Glutamatergic neuron (in vitro differentiated cells): ENCODE measurements at regions not wholly inside any gene's neighbourhood (a gene's known extent, or its start where the extent isn't known, plus 50 kb on each side); places are given as distances from the start of the nearest gene placed in this dataset.

ENCODE experiments used
- DNase-seq: peaks from one replicate; pipeline ENCODE4 v3.0.0; 2022
- H3K27ac Mint-ChIP-seq: one replicate; pipeline ENCODE4 v1.8.0; 2020; ENCODE audit warnings: mild to moderate bottlenecking, mixed read lengths, inconsistent platforms; ENCODE audit not compliant: unreplicated experiment
- H3K27me3 Mint-ChIP-seq: one replicate; pipeline ENCODE4 v1.8.0; 2020; ENCODE audit warnings: mild to moderate bottlenecking, moderate library complexity, mixed read lengths, inconsistent platforms; ENCODE audit not compliant: unreplicated experiment
- H3K36me3 Mint-ChIP-seq: one replicate; pipeline ENCODE4 v1.8.0; 2020; ENCODE audit warnings: mild to moderate bottlenecking, mixed read lengths, inconsistent platforms; ENCODE audit not compliant: unreplicated experiment
- H3K4me1 Mint-ChIP-seq: one replicate; pipeline ENCODE4 v1.8.0; 2020; ENCODE audit warnings: mild to moderate bottlenecking, low read depth, mixed read lengths, inconsistent platforms; ENCODE audit not compliant: unreplicated experiment
- H3K4me3 Mint-ChIP-seq: one replicate; pipeline ENCODE4 v1.8.0; 2020; ENCODE audit warnings: mild to moderate bottlenecking, mixed read lengths, inconsistent platforms; ENCODE audit not compliant: unreplicated experiment
- H3K9me3 Mint-ChIP-seq: one replicate; pipeline ENCODE4 v1.8.0; 2020; ENCODE audit warnings: mild to moderate bottlenecking, moderate library complexity, mixed read lengths, inconsistent platforms; ENCODE audit not compliant: unreplicated experiment
- CTCF ChIP-seq: fragments of 200-600 bp; sonication (generic); IDR thresholded peaks from one replicate; pipeline ENCODE4 v1.5.0; 2021; ENCODE audit not compliant: partially characterized antibody, unreplicated experiment

GRCh38 chr14:51564986-51565604 is 86.6 kb upstream of the FRMD6 start:
- Mint-ChIP-seq H3K36me3 (no peaks in the 10 kb centered on the region), H3K4me1 (peaks cover 3% of the 10 kb centered on the region), H3K27ac (no peak overlapping the region), H3K27me3 (no peaks in the 10 kb centered on the region), H3K4me3 (no peak overlapping the region), H3K9me3 (no peaks in the 10 kb centered on the region)
- no peak for DNase-seq
- TF ChIP-seq CTCF = no peak

- no peak for TF ChIP-seq CTCF
- Mint-ChIP-seq H3K9me3 (no peaks in the 10 kb centered on the region), H3K4me1 (peaks cover 3% of the 10 kb centered on the region), H3K4me3 (no peak overlapping the region), H3K27ac (no peak overlapping the region), H3K27me3 (no peaks in the 10 kb centered on the region), H3K36me3 (no peaks in the 10 kb centered on the region)
- DNase-seq = no peak
These were observed 84.7 kb upstream of the FRMD6 start for GRCh38 chr14:51566831-51567582.

- peaks cover 3% of the 10 kb centered on the region for H3K4me1 Mint-ChIP-seq
- no peaks in the 10 kb centered on the region for H3K36me3 Mint-ChIP-seq
- no peaks in the 10 kb centered on the region for H3K9me3 Mint-ChIP-seq
- DNase-seq = no peak
- no peak overlapping the region for H3K4me3 Mint-ChIP-seq
- no peak overlapping the region for H3K27ac Mint-ChIP-seq
- TF ChIP-seq CTCF = no peak
- no peaks in the 10 kb centered on the region for H3K27me3 Mint-ChIP-seq
These were observed 83.3 kb upstream of the FRMD6 start for GRCh38 chr14:51568366-51568765.

- H3K36me3 Mint-ChIP-seq = no peaks in the 10 kb centered on the region
- H3K9me3 Mint-ChIP-seq = no peaks in the 10 kb centered on the region
- no peak for DNase-seq
- H3K4me1 Mint-ChIP-seq = peaks cover 3% of the 10 kb centered on the region
- peaks cover 2% of the 10 kb centered on the region for H3K27me3 Mint-ChIP-seq
- no peak for TF ChIP-seq CTCF
- H3K27ac Mint-ChIP-seq = no peak overlapping the region
- no peak overlapping the region for H3K4me3 Mint-ChIP-seq
These were observed 78.1 kb upstream of the FRMD6 start for GRCh38 chr14:51573607-51574006.

GRCh38 chr14:51574009-51574408 is 77.7 kb upstream of the FRMD6 start:
- Mint-ChIP-seq H3K4me1 (peaks cover 3% of the 10 kb centered on the region), H3K9me3 (no peaks in the 10 kb centered on the region), H3K36me3 (no peaks in the 10 kb centered on the region), H3K27me3 (peaks cover 2% of the 10 kb centered on the region), H3K27ac (no peak overlapping the region), H3K4me3 (no peak overlapping the region)
- TF ChIP-seq CTCF = no peak
- DNase-seq = no peak
